Small intestine (tissue), 7 donors: ENCODE measurements at regions not wholly inside any gene's neighbourhood (a gene's known extent, or its start where the extent isn't known, plus 50 kb on each side); places are given as distances from the start of the nearest gene placed in this dataset.
"Not testable (repeated sequence)": the region's sequence is repeated elsewhere in the genome, so short reads cannot be mapped to it uniquely, and the experiment has no call there.

ENCODE experiments used
- DNase-seq, 2 donors: peaks; one replicate each; pipeline versions ENCODE4 v3.0.0 to v3.0.0-alpha.2; 2013
- FAIRE-seq: peaks from 2 replicates; lab custom pipeline; 2012; peaks lifted over from hg19 to GRCh38; lab: Jason Lieb, UNC
- H3K27ac ChIP-seq, 3 donors: one replicate each; pipeline ENCODE4 v1.5.1; 2013; ENCODE audit warnings: low read length in 2 of 3, mild to moderate bottlenecking in 2 of 3, control low read depth in 1 of 3, inconsistent platforms in 1 of 3, low read depth in 1 of 3, moderate library complexity in 1 of 3
- H3K27me3 ChIP-seq, 3 donors: one replicate each; pipeline ENCODE4 v1.6.1; 2013; ENCODE audit warnings: low read length in 3 of 3, inconsistent platforms in 1 of 3; ENCODE audit not compliant: control insufficient read depth in 3 of 3, insufficient read depth in 3 of 3
- H3K36me3 ChIP-seq, 3 donors: one replicate each; pipeline ENCODE4 v1.6.1; 2013; ENCODE audit warnings: low read length in 3 of 3, inconsistent platforms in 1 of 3, low read depth in 1 of 3, mild to moderate bottlenecking in 1 of 3, moderate library complexity in 1 of 3; ENCODE audit not compliant: control insufficient read depth in 3 of 3, insufficient read depth in 2 of 3
- H3K4me1 ChIP-seq, 3 donors: one replicate each; pipeline ENCODE4 v1.6.1; 2013; ENCODE audit warnings: low read length in 2 of 3, inconsistent platforms in 1 of 3, low read depth in 1 of 3, mild to moderate bottlenecking in 1 of 3, moderate library complexity in 1 of 3; ENCODE audit not compliant: control insufficient read depth in 3 of 3, insufficient read depth in 2 of 3
- H3K4me3 ChIP-seq, 3 donors: one replicate each; pipeline ENCODE4 v1.5.1; 2013; ENCODE audit warnings: low read length in 3 of 3, control low read depth in 1 of 3, inconsistent platforms in 1 of 3, low read depth in 1 of 3, mild to moderate bottlenecking in 1 of 3, moderate library complexity in 1 of 3
- H3K9me3 ChIP-seq, 2 donors: one replicate each; pipeline ENCODE4 v1.6.1; 2013; ENCODE audit warnings: low read depth in 1 of 2, low read length in 1 of 2; ENCODE audit not compliant: control insufficient read depth in 2 of 2, insufficient read depth in 1 of 2
- WGBS, 3 donors: extraction: QIAGEN DNeasy Blood & Tissue Kit; methylation state at CpG; one replicate each; pipeline ENCODE4 v1.1.7; 2013; 5-methylcytosine and 5-hydroxymethylcytosine counted together
- donor health status: healthy with polysubstance abuse.
- donor health status: control.
- donor health status: control.
- donor health status: Bipolar disorder and iron deficiency.
- donor health status: healthy.

DNA sequence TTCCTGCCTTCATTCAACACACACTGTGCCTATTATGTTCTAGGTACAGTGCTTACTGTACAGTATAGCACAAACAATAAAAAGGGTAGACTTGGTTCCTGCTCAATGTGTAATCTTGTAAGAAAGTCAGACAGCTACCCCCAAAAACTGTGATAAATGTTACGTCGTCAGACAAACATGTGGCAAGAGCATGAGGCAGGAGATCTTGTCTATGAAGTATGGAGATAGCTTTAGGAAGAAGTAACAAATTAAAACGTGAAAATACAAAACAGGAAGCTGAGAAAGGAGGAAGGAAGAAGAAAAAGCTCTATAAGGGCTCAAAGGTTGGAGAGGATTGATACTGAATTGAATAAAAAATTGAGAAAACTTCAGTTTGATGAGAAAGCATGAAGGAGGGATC is 276.2 kb upstream of the HNRNPA3 start:
- no peak for DNase-seq
- no peaks in the 10 kb centered on the region for H3K27me3 ChIP-seq
- no peak overlapping the region for H3K4me3 ChIP-seq
- H3K9me3 ChIP-seq: no peaks in the 10 kb centered on the region
- H3K36me3 ChIP-seq: no peaks in the 10 kb centered on the region
- no peak for FAIRE-seq
- no peak overlapping the region for H3K27ac ChIP-seq
- H3K4me1 ChIP-seq: no peaks in the 10 kb centered on the region
- 61 to 71% (median 71%) methylated on average over 3 of the region's 3 CpGs for WGBS, 3 donors

DNA sequence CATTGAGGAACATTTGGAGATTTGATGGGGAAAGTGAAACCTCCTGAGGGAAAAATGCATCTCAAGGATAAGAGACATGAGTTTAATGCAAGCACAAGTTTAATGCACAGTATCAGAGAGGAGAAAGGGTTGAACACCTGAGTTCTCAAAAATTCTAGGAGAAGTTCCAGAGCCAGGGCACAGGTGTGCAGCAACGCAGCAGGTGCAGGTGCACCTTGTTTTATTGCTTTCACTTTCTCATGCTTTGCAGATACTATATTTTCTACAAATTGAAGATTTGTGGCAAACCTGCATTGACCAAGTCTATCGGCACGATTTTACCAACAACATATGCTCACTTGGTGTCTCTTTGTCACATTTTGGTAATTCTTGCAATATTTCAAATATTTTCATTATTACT is 267.6 kb upstream of the HNRNPA3 start:
- Histone ChIP-seq H3K27me3 (no peaks in the 10 kb centered on the region), H3K36me3 (no peaks in the 10 kb centered on the region), H3K9me3 (no peaks in the 10 kb centered on the region), H3K4me1 (no peaks in the 10 kb centered on the region), H3K4me3 (no peak overlapping the region), H3K27ac (no peak overlapping the region)
- DNase-seq: peak in 1 of 2 donors; percentile 17
- WGBS, 3 donors: 25 to 64% (median 34%) methylated on average over 3 of the region's 3 CpGs
- FAIRE-seq: no peak

DNA sequence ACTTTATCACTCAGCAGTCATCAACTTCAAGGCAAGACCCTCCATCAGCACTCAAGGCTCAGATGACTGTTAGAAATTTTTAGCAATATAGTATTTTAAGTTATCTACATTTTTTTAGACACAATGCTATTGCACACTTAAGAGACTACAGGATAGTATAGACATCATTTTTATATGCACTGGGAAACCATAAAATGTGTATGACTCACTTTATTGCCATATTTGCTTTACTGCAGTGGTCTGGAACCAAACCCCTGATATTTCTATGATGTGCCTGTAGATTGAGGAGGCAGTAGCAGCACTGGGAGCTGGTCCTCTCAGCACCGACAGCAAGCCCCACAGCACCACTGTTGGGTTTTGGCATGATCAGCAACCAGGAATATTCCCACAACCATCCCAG is 264.8 kb upstream of the HNRNPA3 start:
- WGBS, 3 donors: 92 to 94% (median 93%) methylated on average over 1 of the region's 1 CpG
- no peaks in the 10 kb centered on the region for H3K36me3 ChIP-seq
- no peak overlapping the region for H3K27ac ChIP-seq
- H3K4me1 ChIP-seq: no peaks in the 10 kb centered on the region
- DNase-seq (no peak), FAIRE-seq (no peak)
- no peak overlapping the region for H3K4me3 ChIP-seq
- H3K9me3 ChIP-seq: peaks cover 0 to 4% of the 10 kb centered on the region in 2 donors
- no peaks in the 10 kb centered on the region for H3K27me3 ChIP-seq

DNA sequence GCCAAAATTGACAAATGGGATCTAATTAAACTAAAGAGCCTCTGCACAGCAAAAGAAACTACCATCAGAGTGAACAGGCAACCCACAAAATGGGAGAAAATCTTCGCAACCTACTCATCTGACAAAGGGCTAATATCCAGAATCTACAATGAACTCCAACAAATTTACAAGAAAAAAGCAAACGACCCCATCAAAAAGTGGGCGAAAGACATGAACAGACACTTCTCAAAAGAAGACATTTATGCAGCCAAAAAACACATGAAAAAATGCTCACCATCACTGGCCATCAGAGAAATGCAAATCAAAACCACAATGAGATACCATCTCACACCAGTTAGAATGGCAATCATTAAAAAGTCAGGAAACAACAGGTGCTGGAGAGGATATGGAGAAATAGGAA is 261.4 kb upstream of the HNRNPA3 start:
- DNase-seq, H3K27ac ChIP-seq, H3K27me3 ChIP-seq, H3K36me3 ChIP-seq, H3K9me3 ChIP-seq, H3K4me1 ChIP-seq, H3K4me3 ChIP-seq, FAIRE-seq: not testable (repeated sequence)
- 94 to 100% (median 95%) methylated on average over 2 to 3 of the region's 3 CpGs for WGBS, 3 donors

DNA sequence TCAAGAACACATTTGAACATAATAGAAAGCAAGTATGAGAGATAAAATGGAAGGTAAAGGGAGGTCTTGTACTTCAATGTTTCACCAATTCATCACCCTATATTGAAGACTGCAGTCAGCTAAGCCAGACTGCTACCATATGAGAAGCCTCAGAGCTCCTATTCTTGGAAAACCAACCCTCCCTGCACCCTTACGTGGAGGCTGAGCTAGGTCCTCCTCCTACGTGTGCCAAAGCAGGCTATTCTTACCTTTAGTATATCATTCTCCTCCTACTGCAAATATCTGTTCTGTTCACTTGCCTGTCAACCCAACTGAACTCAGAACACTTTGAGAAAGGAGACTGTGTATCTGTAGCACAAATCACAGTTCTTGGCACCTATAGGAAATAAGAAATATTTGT is 255.8 kb upstream of the HNRNPA3 start:
- H3K27me3 ChIP-seq: peaks cover 0 to 6% (median 0%) of the 10 kb centered on the region in 3 donors
- H3K4me3 ChIP-seq: no peak overlapping the region
- DNase-seq (no peak), FAIRE-seq (no peak)
- WGBS, 3 donors: 73 to 85% (median 81%) methylated on average over 2 of the region's 2 CpGs
- no peaks in the 10 kb centered on the region for H3K4me1 ChIP-seq
- no peaks in the 10 kb centered on the region for H3K36me3 ChIP-seq
- H3K27ac ChIP-seq: no peak overlapping the region
- H3K9me3 ChIP-seq: no peaks in the 10 kb centered on the region

DNA sequence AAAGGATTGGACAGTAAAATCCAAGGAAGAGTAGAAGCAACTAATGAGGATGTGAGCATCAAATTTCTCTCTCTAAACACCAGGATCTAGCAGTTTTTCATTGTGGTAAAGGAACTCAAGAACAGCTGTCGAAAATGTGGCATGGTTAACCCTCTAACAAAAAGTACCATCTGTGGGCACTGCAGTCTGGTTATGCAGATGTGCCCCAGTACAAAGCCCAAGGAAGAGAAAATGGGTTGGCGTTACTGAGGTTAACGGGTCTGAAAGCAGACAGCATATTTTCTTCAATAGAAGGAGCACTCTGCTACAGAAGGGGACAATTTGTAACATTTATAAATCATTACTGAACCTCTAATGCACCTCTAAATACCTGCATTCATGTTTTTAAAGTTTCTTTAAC is 253.0 kb upstream of the HNRNPA3 start:
- no peak for FAIRE-seq

DNA sequence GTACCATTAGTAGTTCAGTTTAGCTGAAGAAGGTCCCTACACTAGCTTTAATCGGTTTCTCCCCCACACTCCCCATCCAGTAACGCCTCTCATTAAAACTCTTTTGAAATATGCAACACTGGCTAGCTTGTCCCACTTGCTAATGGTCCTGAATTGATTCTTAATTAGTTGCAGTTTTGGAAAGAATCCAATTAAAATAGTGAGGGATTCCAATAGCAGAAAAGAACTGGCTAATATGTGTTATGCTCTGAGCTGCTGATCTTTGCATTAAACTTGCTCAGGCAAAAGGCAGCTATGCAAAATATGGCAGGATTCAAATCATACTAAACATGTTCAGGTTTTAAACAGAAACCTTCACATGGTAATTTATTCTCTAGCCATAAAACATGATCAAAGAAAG is 252.5 kb upstream of the HNRNPA3 start:
- Histone ChIP-seq H3K36me3 (no peaks in the 10 kb centered on the region), H3K9me3 (no peaks in the 10 kb centered on the region), H3K27me3 (peaks cover 0 to 6% (median 0%) of the 10 kb centered on the region in 3 donors), H3K4me3 (no peak overlapping the region), H3K27ac (no peak overlapping the region), H3K4me1 (no peaks in the 10 kb centered on the region)
- WGBS, 3 donors: 83 to 88% (median 88%) methylated on average over 2 of the region's 2 CpGs
- no peak for FAIRE-seq
- no peak for DNase-seq

More for the DNA sequence above, 253.0 kb upstream of the HNRNPA3 start:
- Histone ChIP-seq H3K27me3 (peaks cover 0 to 6% (median 0%) of the 10 kb centered on the region in 3 donors), H3K36me3 (no peaks in the 10 kb centered on the region), H3K4me3 (no peak overlapping the region), H3K27ac (no peak overlapping the region), H3K9me3 (no peaks in the 10 kb centered on the region), H3K4me1 (no peaks in the 10 kb centered on the region)
- no peak for DNase-seq
- 72 to 93% (median 72%) methylated on average over 3 of the region's 3 CpGs for WGBS, 3 donors

DNA sequence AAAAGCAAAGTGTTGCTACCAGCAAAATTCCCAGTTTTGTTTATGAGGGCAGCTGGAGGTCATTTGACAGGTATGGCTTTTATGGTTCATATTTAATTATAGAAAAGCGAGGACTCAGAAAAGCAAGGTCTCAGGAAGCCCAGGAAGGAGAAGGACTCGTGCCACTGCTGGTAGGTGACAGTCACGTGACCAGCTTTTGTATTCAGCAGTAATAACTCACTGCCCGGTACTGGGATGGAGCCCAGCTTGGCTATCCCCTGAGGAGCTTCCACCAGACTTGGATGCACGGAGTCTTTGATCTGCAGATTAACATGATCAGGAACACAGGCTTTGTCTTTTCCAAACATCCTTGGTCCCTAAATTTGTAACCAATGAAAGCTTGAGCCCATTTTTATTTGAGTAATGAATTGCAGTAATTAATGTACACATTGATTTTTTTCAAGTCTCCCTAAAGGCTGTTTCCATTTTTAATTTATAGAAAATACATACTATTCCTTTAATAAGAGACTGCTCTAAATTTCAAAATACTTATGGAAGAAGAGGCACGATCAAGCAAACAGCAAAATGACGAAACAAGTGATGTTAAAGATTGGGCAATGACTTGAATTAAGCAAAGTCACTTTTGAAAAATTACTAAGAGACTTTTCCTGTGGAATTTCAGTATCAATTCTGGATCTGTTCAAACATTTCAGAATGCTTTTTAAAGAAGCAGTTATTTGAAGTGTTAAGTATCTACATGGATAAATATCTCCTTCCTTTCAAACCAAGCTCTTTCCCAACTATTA is 251.7 kb upstream of the HNRNPA3 start:
- no peaks in the 10 kb centered on the region for H3K36me3 ChIP-seq
- WGBS, 3 donors: 60 to 71% (median 66%) methylated on average over 7 of the region's 7 CpGs
- H3K9me3 ChIP-seq: no peaks in the 10 kb centered on the region
- no peaks in the 10 kb centered on the region for H3K4me1 ChIP-seq
- no peak overlapping the region for H3K27ac ChIP-seq
- DNase-seq (no peak), FAIRE-seq (no peak)
- H3K27me3 ChIP-seq: peaks cover 0 to 4% (median 0%) of the 10 kb centered on the region in 3 donors
- no peak overlapping the region for H3K4me3 ChIP-seq
